ENCODE measurements at regions not wholly inside any gene's neighbourhood (a gene's known extent, or its start where the extent isn't known, plus 50 kb on each side); places are given as distances from the start of the nearest gene placed in this dataset.
"Not testable (repeated sequence)": the region's sequence is repeated elsewhere in the genome, so short reads cannot be mapped to it uniquely, and the experiment has no call there.

- TF ChIP-seq EZH2 (IDR thresholded peaks at IDR 0.05); POLR2AphosphoS5 (IDR thresholded peaks at IDR 0.05; ENCODE audit: borderline replicate concordance, low read depth, low read length): not testable (repeated sequence)
These were observed 218.4 kb downstream of the PRELID2 start for GRCh38 chr5:145616739-145617138.

Data from SK-N-MC (cell line).